ENCODE measurements at regions not wholly inside any gene's neighbourhood (a gene's known extent, or its start where the extent isn't known, plus 50 kb on each side); places are given as distances from the start of the nearest gene placed in this dataset.

GRCh38 chr7:24038993-24039392 is 245.0 kb upstream of the NPY start:
- ChIA-PET CTCF (interaction anchor here (0.5 kb wide), 1 partner anchor 988 kb away, joined by 3 read pairs; no protein-coding TSS in a partner anchor), POLR2A (no interaction called here)
- H3K36me3 Mint-ChIP-seq (ENCODE audit: insufficient read depth, unreplicated experiment), result no peaks in the 10 kb centered on the region
- DNase-seq (ENCODE audit: unreplicated experiment), result no peak
- H3K27me3 Mint-ChIP-seq (ENCODE audit: insufficient read depth, unreplicated experiment), result no peaks in the 10 kb centered on the region
- no peak overlapping the region for H3K27ac Mint-ChIP-seq (ENCODE audit: low read depth, unreplicated experiment)
- TF ChIP-seq CTCF (IDR thresholded peaks at IDR 0.05; ENCODE audit: unreplicated experiment), result no peak
- H3K4me1 Mint-ChIP-seq (ENCODE audit: insufficient read depth, unreplicated experiment), result peaks cover 9% of the 10 kb centered on the region
- H3K4me3 Mint-ChIP-seq (ENCODE audit: unreplicated experiment), result no peak overlapping the region
- H3K9me3 Mint-ChIP-seq (ENCODE audit: unreplicated experiment), result no peaks in the 10 kb centered on the region
- intact Hi-C loops (cut with micrococcal nuclease), result no loop called here
- no TSS peak for BruUV-seq (replicated peaks)

GRCh38 chr7:24039991-24040624 is 243.9 kb upstream of the NPY start:
- no peak overlapping the region for H3K4me3 Mint-ChIP-seq (ENCODE audit: unreplicated experiment)
- no peaks in the 10 kb centered on the region for H3K9me3 Mint-ChIP-seq (ENCODE audit: unreplicated experiment)
- H3K4me1 Mint-ChIP-seq (ENCODE audit: insufficient read depth, unreplicated experiment), result peaks cover 9% of the 10 kb centered on the region
- BruUV-seq (replicated peaks), result no TSS peak
- no peaks in the 10 kb centered on the region for H3K27me3 Mint-ChIP-seq (ENCODE audit: insufficient read depth, unreplicated experiment)
- H3K27ac Mint-ChIP-seq (ENCODE audit: low read depth, unreplicated experiment), result no peak overlapping the region
- no peak for DNase-seq (ENCODE audit: unreplicated experiment)
- TF ChIP-seq CTCF (IDR thresholded peaks at IDR 0.05; ENCODE audit: unreplicated experiment), result no peak
- H3K36me3 Mint-ChIP-seq (ENCODE audit: insufficient read depth, unreplicated experiment), result no peaks in the 10 kb centered on the region
- ChIA-PET CTCF (interaction anchor here (1.2 kb wide), 1 partner anchor 250 kb away, joined by 4 read pairs; no protein-coding TSS in a partner anchor), POLR2A (interaction anchor here (1.6 kb wide), 2 partner anchors 9 to 13 kb away, joined by 4 to 7 read pairs; no protein-coding TSS in a partner anchor)
- intact Hi-C loops (cut with micrococcal nuclease), result no loop called here

GRCh38 chr7:24042028-24042427 is 242.0 kb upstream of the NPY start:
- H3K36me3 Mint-ChIP-seq (ENCODE audit: insufficient read depth, unreplicated experiment), result no peaks in the 10 kb centered on the region
- intact Hi-C loops (cut with micrococcal nuclease), result no loop called here
- no peak overlapping the region for H3K4me3 Mint-ChIP-seq (ENCODE audit: unreplicated experiment)
- no TSS peak for BruUV-seq (replicated peaks)
- H3K27me3 Mint-ChIP-seq (ENCODE audit: insufficient read depth, unreplicated experiment), result no peaks in the 10 kb centered on the region
- no peak for DNase-seq (ENCODE audit: unreplicated experiment)
- H3K27ac Mint-ChIP-seq (ENCODE audit: low read depth, unreplicated experiment), result no peak overlapping the region
- peaks cover 9% of the 10 kb centered on the region for H3K4me1 Mint-ChIP-seq (ENCODE audit: insufficient read depth, unreplicated experiment)
- CTCF ChIA-PET, result interaction anchor here (0.6 kb wide), 1 partner anchor 53 kb away, joined by 3 read pairs; no protein-coding TSS in a partner anchor
- POLR2A ChIA-PET, result no interaction called here
- TF ChIP-seq CTCF (IDR thresholded peaks at IDR 0.05; ENCODE audit: unreplicated experiment), result no peak
- H3K9me3 Mint-ChIP-seq (ENCODE audit: unreplicated experiment), result no peaks in the 10 kb centered on the region

GRCh38 chr7:24049296-24049695 is 234.7 kb upstream of the NPY start:
- H3K4me3 Mint-ChIP-seq (ENCODE audit: unreplicated experiment), result no peak overlapping the region
- ChIA-PET CTCF (interaction anchor here (0.7 kb wide), 1 partner anchor 15 kb away, joined by 3 read pairs; no protein-coding TSS in a partner anchor), POLR2A (interaction anchor here (0.7 kb wide), 1 partner anchor 55 kb away, joined by 4 read pairs; no protein-coding TSS in a partner anchor)
- intact Hi-C loops (cut with micrococcal nuclease), result no loop called here
- H3K9me3 Mint-ChIP-seq (ENCODE audit: unreplicated experiment), result no peaks in the 10 kb centered on the region
- peaks cover 19% of the 10 kb centered on the region for H3K4me1 Mint-ChIP-seq (ENCODE audit: insufficient read depth, unreplicated experiment)
- no peak for TF ChIP-seq CTCF (IDR thresholded peaks at IDR 0.05; ENCODE audit: unreplicated experiment)
- no peaks in the 10 kb centered on the region for H3K36me3 Mint-ChIP-seq (ENCODE audit: insufficient read depth, unreplicated experiment)
- H3K27ac Mint-ChIP-seq (ENCODE audit: low read depth, unreplicated experiment), result no peak overlapping the region
- DNase-seq (ENCODE audit: unreplicated experiment), result no peak
- H3K27me3 Mint-ChIP-seq (ENCODE audit: insufficient read depth, unreplicated experiment), result no peaks in the 10 kb centered on the region
- no TSS peak for BruUV-seq (replicated peaks)
